ENCODE measurements at regions not wholly inside any gene's neighbourhood (a gene's known extent, or its start where the extent isn't known, plus 50 kb on each side); places are given as distances from the start of the nearest gene placed in this dataset.

- no peak for TF ChIP-seq CTCF (conservative IDR thresholded peaks at IDR 0.05; ENCODE audit: low read length)
- H3K4me3 ChIP-seq (ENCODE audit: low read length): no peak overlapping the region
- no peak for DNase-seq (ENCODE audit: low read depth)
Observed at GRCh38 chr6:144335311-144335861, 50.3 kb downstream of the UTRN start.

GRCh38 chr6:144335914-144336313 is 50.8 kb downstream of the UTRN start:
- H3K4me3 ChIP-seq (ENCODE audit: low read length): no peak overlapping the region
- no peak for TF ChIP-seq CTCF (conservative IDR thresholded peaks at IDR 0.05; ENCODE audit: low read length)
- DNase-seq (ENCODE audit: low read depth): no peak

- no peak overlapping the region for H3K4me3 ChIP-seq (ENCODE audit: low read length)
- no peak for DNase-seq (ENCODE audit: low read depth)
- no peak for TF ChIP-seq CTCF (conservative IDR thresholded peaks at IDR 0.05; ENCODE audit: low read length)
Observed at GRCh38 chr6:144336900-144337299, 51.8 kb downstream of the UTRN start.

- DNase-seq (ENCODE audit: low read depth): no peak
- H3K4me3 ChIP-seq (ENCODE audit: low read length): no peak overlapping the region
- no peak for TF ChIP-seq CTCF (conservative IDR thresholded peaks at IDR 0.05; ENCODE audit: low read length)
Observed at GRCh38 chr6:144338474-144338873, 53.3 kb downstream of the UTRN start.

DNA sequence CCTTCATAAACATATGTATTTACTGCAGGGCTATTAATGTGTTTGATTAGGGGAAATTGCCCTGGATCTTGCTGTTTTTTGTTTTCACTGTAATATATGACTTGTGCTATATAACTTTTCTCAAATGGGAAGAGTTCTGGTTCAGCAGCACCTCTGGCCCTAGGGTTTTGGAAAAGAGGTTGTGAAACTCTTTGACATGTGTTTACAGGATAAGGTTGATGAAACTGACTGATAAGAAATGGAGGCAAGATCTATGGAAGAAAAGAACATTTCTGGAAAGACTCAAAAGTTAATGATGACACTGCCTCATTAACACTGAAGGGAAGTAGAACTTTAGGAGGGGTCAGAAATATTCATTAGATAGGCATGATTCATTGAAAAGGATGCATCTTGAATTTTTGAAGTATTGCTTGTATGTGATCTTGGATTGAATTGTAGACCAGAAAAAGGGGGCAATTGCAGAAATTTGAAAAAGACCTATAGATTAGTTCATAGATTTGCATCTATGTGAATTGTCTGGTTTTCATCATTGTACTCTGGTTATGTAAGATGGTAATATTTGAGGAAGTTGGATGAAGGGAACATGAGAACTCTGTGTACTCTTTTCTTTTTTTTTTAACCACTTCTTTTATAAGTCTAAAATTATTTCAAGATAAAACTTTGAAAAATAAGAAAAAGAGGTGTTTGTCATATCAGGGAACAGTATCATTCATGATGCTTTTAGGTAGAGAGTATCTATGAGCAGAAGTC is 54.0 kb downstream of the UTRN start:
- no peak overlapping the region for H3K4me3 ChIP-seq (ENCODE audit: low read length)
- DNase-seq (ENCODE audit: low read depth): no peak
- no peak for TF ChIP-seq CTCF (conservative IDR thresholded peaks at IDR 0.05; ENCODE audit: low read length)

DNA sequence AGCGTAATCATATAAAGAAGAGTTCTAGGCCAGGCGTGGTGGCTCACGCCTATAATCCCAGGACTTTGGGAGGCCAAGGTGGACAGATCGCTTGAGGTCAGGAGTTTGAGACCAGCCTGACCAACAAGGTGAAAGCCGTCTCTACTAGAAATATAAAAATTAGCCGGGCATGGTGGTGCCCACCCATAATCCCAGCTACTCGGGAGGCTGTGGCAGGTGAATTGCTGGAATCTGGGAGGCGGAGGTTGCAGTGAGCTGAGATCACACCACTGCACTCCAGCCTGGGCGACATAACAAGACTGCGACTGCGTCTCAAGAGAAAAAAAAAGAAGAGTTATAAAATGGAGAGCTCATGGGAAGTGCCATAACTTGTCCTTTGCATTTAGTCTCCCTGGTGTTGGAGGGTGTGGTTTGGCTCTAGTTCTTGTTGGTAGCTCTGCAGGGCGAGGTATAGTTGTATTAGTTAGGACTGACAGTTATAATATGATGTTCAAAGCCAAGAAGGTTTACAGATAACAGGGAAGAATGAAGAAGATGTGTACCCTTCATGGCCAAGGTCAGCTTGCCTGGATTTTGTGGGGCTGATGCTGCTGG is 54.8 kb downstream of the UTRN start:
- H3K4me3 ChIP-seq (ENCODE audit: low read length): no peak overlapping the region
- no peak for DNase-seq (ENCODE audit: low read depth)
- TF ChIP-seq CTCF (conservative IDR thresholded peaks at IDR 0.05; ENCODE audit: low read length): no peak

Measured in AG10803 (cell line).